ENCODE measurements at regions not wholly inside any gene's neighbourhood (a gene's known extent, or its start where the extent isn't known, plus 50 kb on each side); places are given as distances from the start of the nearest gene placed in this dataset.
A peak's percentile ranks its signal among the peaks of the same experiment; 100 is the strongest.

- no peak for TF ChIP-seq PAX5 (IDR thresholded peaks at IDR 0.05; ENCODE audit: insufficient read depth, low read length, severe bottlenecking)
- no peak for TF ChIP-seq POLR2AphosphoS5 (IDR thresholded peaks at IDR 0.05; ENCODE audit: low read depth, low read length)
- TF ChIP-seq TAF1 (IDR thresholded peaks at IDR 0.05; ENCODE audit: low read depth, low read length): no peak
- no peak for TF ChIP-seq POU2F2 (IDR thresholded peaks at IDR 0.05; ENCODE audit: low read depth, low read length)
- TF ChIP-seq SPI1 (IDR thresholded peaks at IDR 0.05; ENCODE audit: low read depth, low read length): no peak
- TF ChIP-seq POLR2A (IDR thresholded peaks at IDR 0.05; ENCODE audit: low read depth, low read length): no peak
- DNase-seq (ENCODE audit: insufficient read length, low spot score) (no peak), FAIRE-seq (no peak)
These were observed 54.8 kb downstream of the CCDC71L start for GRCh38 chr7:106606120-106606519.

- TF ChIP-seq PAX5 (IDR thresholded peaks at IDR 0.05; ENCODE audit: insufficient read depth, low read length, severe bottlenecking) (no peak), POLR2AphosphoS5 (IDR thresholded peaks at IDR 0.05; ENCODE audit: low read depth, low read length) (no peak)
- FAIRE-seq: no peak
- no peak for DNase-seq (ENCODE audit: insufficient read length, low spot score)
These were observed 56.0 kb downstream of the CCDC71L start for GRCh38 chr7:106604971-106605370.

- DNase-seq (ENCODE audit: insufficient read length, low spot score) (no peak), FAIRE-seq (no peak)
- TF ChIP-seq POLR2A (IDR thresholded peaks at IDR 0.05; ENCODE audit: low read depth, low read length) (no peak), POU2F2 (IDR thresholded peaks at IDR 0.05; ENCODE audit: low read depth, low read length) (no peak), PAX5 (IDR thresholded peaks at IDR 0.05; ENCODE audit: insufficient read depth, low read length, severe bottlenecking) (no peak), SPI1 (IDR thresholded peaks at IDR 0.05; ENCODE audit: low read depth, low read length) (no peak), TAF1 (IDR thresholded peaks at IDR 0.05; ENCODE audit: low read depth, low read length) (no peak), POLR2AphosphoS5 (IDR thresholded peaks at IDR 0.05; ENCODE audit: low read depth, low read length) (no peak)
These were observed 56.5 kb downstream of the CCDC71L start for GRCh38 chr7:106604303-106604924.

GRCh38 chr7:106603346-106603745 lies 57.6 kb downstream of the CCDC71L start:
- no peak for FAIRE-seq
- TF ChIP-seq POLR2A (IDR thresholded peaks at IDR 0.05; ENCODE audit: low read depth, low read length) (no peak), TAF1 (IDR thresholded peaks at IDR 0.05; ENCODE audit: low read depth, low read length) (no peak), POU2F2 (IDR thresholded peaks at IDR 0.05; ENCODE audit: low read depth, low read length) (no peak), SPI1 (IDR thresholded peaks at IDR 0.05; ENCODE audit: low read depth, low read length) (no peak), POLR2AphosphoS5 (IDR thresholded peaks at IDR 0.05; ENCODE audit: low read depth, low read length) (no peak), PAX5 (IDR thresholded peaks at IDR 0.05; ENCODE audit: insufficient read depth, low read length, severe bottlenecking) (no peak)

GRCh38 chr7:106602062-106602461 lies 58.9 kb downstream of the CCDC71L start:
- FAIRE-seq (no peak), DNase-seq (ENCODE audit: insufficient read length, low spot score) (no peak)
- TF ChIP-seq TAF1 (IDR thresholded peaks at IDR 0.05; ENCODE audit: low read depth, low read length): no peak
- no peak for TF ChIP-seq POU2F2 (IDR thresholded peaks at IDR 0.05; ENCODE audit: low read depth, low read length)
- TF ChIP-seq POLR2A (IDR thresholded peaks at IDR 0.05; ENCODE audit: low read depth, low read length): no peak
- no peak for TF ChIP-seq PAX5 (IDR thresholded peaks at IDR 0.05; ENCODE audit: insufficient read depth, low read length, severe bottlenecking)
- TF ChIP-seq SPI1 (IDR thresholded peaks at IDR 0.05; ENCODE audit: low read depth, low read length): no peak
- no peak for TF ChIP-seq POLR2AphosphoS5 (IDR thresholded peaks at IDR 0.05; ENCODE audit: low read depth, low read length)

More at GRCh38 chr7:106603346-106603745, 57.6 kb downstream of the CCDC71L start:
- no peak for DNase-seq (ENCODE audit: insufficient read length, low spot score)

GRCh38 chr7:106600569-106601373 lies 60.2 kb downstream of the CCDC71L start:
- FAIRE-seq: no peak
- no peak for DNase-seq (ENCODE audit: insufficient read length, low spot score)
- TF ChIP-seq POLR2A (IDR thresholded peaks at IDR 0.05; ENCODE audit: low read depth, low read length) (no peak), POLR2AphosphoS5 (IDR thresholded peaks at IDR 0.05; ENCODE audit: low read depth, low read length) (no peak), POU2F2 (IDR thresholded peaks at IDR 0.05; ENCODE audit: low read depth, low read length) (no peak), PAX5 (IDR thresholded peaks at IDR 0.05; ENCODE audit: insufficient read depth, low read length, severe bottlenecking) (no peak), SPI1 (IDR thresholded peaks at IDR 0.05; ENCODE audit: low read depth, low read length) (no peak), TAF1 (IDR thresholded peaks at IDR 0.05; ENCODE audit: low read depth, low read length) (no peak)

- DNase-seq (ENCODE audit: insufficient read length, low spot score) (no peak), FAIRE-seq (no peak)
- TF ChIP-seq POLR2AphosphoS5 (IDR thresholded peaks at IDR 0.05; ENCODE audit: low read depth, low read length): no peak
- no peak for TF ChIP-seq TAF1 (IDR thresholded peaks at IDR 0.05; ENCODE audit: low read depth, low read length)
- no peak for TF ChIP-seq SPI1 (IDR thresholded peaks at IDR 0.05; ENCODE audit: low read depth, low read length)
- no peak for TF ChIP-seq PAX5 (IDR thresholded peaks at IDR 0.05; ENCODE audit: insufficient read depth, low read length, severe bottlenecking)
- TF ChIP-seq POLR2A (IDR thresholded peaks at IDR 0.05; ENCODE audit: low read depth, low read length): no peak
- no peak for TF ChIP-seq POU2F2 (IDR thresholded peaks at IDR 0.05; ENCODE audit: low read depth, low read length)
These were observed 61.6 kb downstream of the CCDC71L start for GRCh38 chr7:106599343-106599698.

- TF ChIP-seq PAX5 (IDR thresholded peaks at IDR 0.05; ENCODE audit: insufficient read depth, low read length, severe bottlenecking) (no peak), SPI1 (IDR thresholded peaks at IDR 0.05; ENCODE audit: low read depth, low read length) (peak; percentile 64)
- DNase-seq (ENCODE audit: insufficient read length, low spot score) (peak; percentile 30), FAIRE-seq (peak; percentile 90)
These were observed 62.2 kb downstream of the CCDC71L start for GRCh38 chr7:106598663-106599342.

- no peak for TF ChIP-seq TAF1 (IDR thresholded peaks at IDR 0.05; ENCODE audit: low read depth, low read length)
- TF ChIP-seq POLR2A (IDR thresholded peaks at IDR 0.05; ENCODE audit: low read depth, low read length): no peak
- no peak for TF ChIP-seq POU2F2 (IDR thresholded peaks at IDR 0.05; ENCODE audit: low read depth, low read length)
- TF ChIP-seq POLR2AphosphoS5 (IDR thresholded peaks at IDR 0.05; ENCODE audit: low read depth, low read length): no peak
- no peak for TF ChIP-seq PAX5 (IDR thresholded peaks at IDR 0.05; ENCODE audit: insufficient read depth, low read length, severe bottlenecking)
- no peak for TF ChIP-seq SPI1 (IDR thresholded peaks at IDR 0.05; ENCODE audit: low read depth, low read length)
- FAIRE-seq: no peak
- no peak for DNase-seq (ENCODE audit: insufficient read length, low spot score)
These were observed 63.0 kb downstream of the CCDC71L start for GRCh38 chr7:106597751-106598546.

All from GM12891 (cell line).